ENCODE measurements at regions not wholly inside any gene's neighbourhood (a gene's known extent, or its start where the extent isn't known, plus 50 kb on each side); places are given as distances from the start of the nearest gene placed in this dataset.

DNA sequence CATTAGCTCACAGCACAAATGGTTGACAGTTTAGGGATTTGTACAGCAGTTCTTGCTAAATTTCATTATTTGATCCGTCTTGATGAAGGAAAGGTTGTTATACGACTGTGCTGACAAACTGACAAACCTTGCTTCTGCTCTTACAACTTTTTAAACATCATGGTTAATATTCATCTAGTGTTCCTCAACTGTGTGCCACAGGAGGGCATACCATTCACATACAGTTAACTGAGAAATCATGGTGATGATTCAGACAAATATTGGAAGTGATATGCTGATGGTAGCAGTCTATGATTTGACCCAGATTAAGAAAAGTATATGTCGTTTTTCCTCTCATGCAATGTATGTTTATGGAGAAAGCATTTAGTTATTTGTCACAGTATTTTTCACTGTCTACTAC, 129.8 kb upstream of the FSIP2 start:
- DNase-seq (ENCODE audit: low read depth in 4 of 6, low spot score in 6 of 6), result peak in 2 of 6 donors; percentile 18 to 52
- Histone ChIP-seq H3K4me1 (ENCODE audit: control insufficient read depth, insufficient read depth, low read length) (no peaks in the 10 kb centered on the region), H3K4me3 (ENCODE audit: low read depth, low read length) (no peak overlapping the region), H3K36me3 (ENCODE audit: control insufficient read depth, insufficient read depth, low read length) (no peaks in the 10 kb centered on the region), H3K27ac (ENCODE audit: low read depth, low read length) (no peak overlapping the region), H3K9me3 (ENCODE audit: control insufficient read depth, insufficient read depth, low read length) (no peaks in the 10 kb centered on the region), H3K27me3 (ENCODE audit: control insufficient read depth, insufficient read depth, low read length) (no peaks in the 10 kb centered on the region)
- WGBS (ENCODE audit: insufficient coverage), result no CpG with 5 or more reads among the region's 3 CpGs

DNA sequence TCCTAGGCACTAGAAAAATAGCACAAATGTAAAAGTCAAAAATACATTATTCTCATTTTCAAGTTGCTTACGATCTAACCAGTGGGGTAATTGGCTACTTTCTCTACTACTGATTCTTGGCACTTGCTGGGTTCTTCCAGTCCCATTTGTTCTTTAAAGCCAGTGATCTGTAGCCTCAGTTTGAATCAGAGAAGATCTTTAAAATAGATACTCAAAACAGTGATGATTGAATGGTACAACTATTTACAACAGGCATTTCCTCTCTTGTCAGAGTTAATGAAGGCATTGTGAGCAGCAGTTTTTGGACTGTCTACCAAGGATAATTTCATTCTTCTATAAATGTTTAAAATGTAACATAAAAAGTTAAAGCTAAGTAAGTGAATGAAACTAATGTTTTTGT, 128.3 kb upstream of the FSIP2 start:
- H3K36me3 ChIP-seq (ENCODE audit: control insufficient read depth, insufficient read depth, low read length), result no peaks in the 10 kb centered on the region
- H3K27me3 ChIP-seq (ENCODE audit: control insufficient read depth, insufficient read depth, low read length), result no peaks in the 10 kb centered on the region
- WGBS (ENCODE audit: insufficient coverage), result no CpG with 5 or more reads among the region's 1 CpG
- no peak overlapping the region for H3K4me3 ChIP-seq (ENCODE audit: low read depth, low read length)
- peaks cover 2% of the 10 kb centered on the region for H3K9me3 ChIP-seq (ENCODE audit: control insufficient read depth, insufficient read depth, low read length)
- no peak for DNase-seq (ENCODE audit: low read depth in 4 of 6, low spot score in 6 of 6)
- H3K27ac ChIP-seq (ENCODE audit: low read depth, low read length), result no peak overlapping the region
- no peaks in the 10 kb centered on the region for H3K4me1 ChIP-seq (ENCODE audit: control insufficient read depth, insufficient read depth, low read length)

DNA sequence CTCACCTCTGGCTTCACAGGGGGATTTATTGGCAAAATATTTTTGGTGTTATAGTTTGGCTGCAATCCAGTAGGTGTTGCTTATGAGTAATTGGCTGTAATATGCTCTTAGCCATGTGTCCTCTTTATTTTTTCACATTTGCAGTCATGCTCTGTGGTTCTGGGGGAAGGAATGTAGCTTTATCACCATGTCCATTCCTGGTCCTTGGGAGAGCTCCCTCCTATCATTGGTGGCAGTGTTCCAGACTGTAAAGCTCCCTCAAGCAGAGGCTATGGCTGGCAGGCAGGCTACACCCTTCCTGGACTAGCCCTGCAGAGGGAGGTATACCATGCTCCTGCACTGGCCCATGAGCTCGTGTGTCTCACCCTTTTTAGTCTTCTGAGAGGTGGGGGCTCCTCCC, 120.0 kb upstream of the FSIP2 start:
- no peaks in the 10 kb centered on the region for H3K36me3 ChIP-seq (ENCODE audit: control insufficient read depth, insufficient read depth, low read length)
- H3K27me3 ChIP-seq (ENCODE audit: control insufficient read depth, insufficient read depth, low read length), result no peaks in the 10 kb centered on the region
- no peak overlapping the region for H3K27ac ChIP-seq (ENCODE audit: low read depth, low read length)
- H3K9me3 ChIP-seq (ENCODE audit: control insufficient read depth, insufficient read depth, low read length), result peaks cover 2% of the 10 kb centered on the region
- H3K4me1 ChIP-seq (ENCODE audit: control insufficient read depth, insufficient read depth, low read length), result no peaks in the 10 kb centered on the region
- no peak for DNase-seq (ENCODE audit: low read depth in 4 of 6, low spot score in 6 of 6)
- H3K4me3 ChIP-seq (ENCODE audit: low read depth, low read length), result no peak overlapping the region
- 50% methylated on average over 1 of the region's 1 CpG for WGBS (ENCODE audit: insufficient coverage)

DNA sequence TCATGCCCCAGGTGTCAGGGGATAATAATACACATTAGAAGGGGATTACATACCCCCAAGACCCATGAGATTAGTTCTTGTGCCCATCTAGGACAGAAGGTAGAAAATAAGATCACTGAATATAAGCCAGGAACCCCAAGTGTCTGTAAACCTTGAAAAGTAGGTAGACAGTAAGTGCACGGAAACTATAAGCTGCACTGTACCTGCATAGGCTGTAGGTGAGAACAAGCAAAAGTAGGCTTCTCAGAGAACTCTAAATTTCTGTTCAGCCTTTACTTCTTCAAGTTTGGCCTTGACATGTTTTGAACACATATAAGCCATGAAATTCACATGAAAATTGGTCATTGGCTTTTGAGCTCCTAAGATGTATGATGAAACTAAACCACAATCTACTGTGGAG, 113.0 kb upstream of the FSIP2 start:
- Histone ChIP-seq H3K4me1 (ENCODE audit: control insufficient read depth, insufficient read depth, low read length) (no peaks in the 10 kb centered on the region), H3K36me3 (ENCODE audit: control insufficient read depth, insufficient read depth, low read length) (no peaks in the 10 kb centered on the region), H3K4me3 (ENCODE audit: low read depth, low read length) (no peak overlapping the region), H3K27me3 (ENCODE audit: control insufficient read depth, insufficient read depth, low read length) (no peaks in the 10 kb centered on the region), H3K9me3 (ENCODE audit: control insufficient read depth, insufficient read depth, low read length) (no peaks in the 10 kb centered on the region), H3K27ac (ENCODE audit: low read depth, low read length) (no peak overlapping the region)
- DNase-seq (ENCODE audit: low read depth in 4 of 6, low spot score in 6 of 6), result no peak
- WGBS (ENCODE audit: insufficient coverage), result 100% methylated on average over 1 of the region's 1 CpG

DNA sequence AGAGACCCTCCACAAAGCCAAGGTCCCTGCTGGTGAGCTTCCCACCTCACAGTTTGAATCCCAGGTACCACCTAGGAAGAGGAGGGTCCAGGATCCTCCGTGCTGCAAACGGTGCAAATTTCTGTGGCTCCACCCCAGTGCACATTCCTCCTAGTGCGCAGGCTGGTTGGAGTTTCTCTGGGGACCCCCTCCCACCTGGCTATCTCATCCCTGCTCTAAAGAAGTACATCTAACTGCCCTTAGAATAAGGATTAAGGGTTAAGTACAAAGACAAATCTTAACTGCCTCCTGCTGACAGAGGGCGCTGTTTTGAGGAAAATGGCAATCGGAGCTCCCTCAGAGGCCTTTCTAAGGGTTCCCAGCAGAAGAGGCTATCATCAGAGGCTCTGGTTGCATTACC, 109.6 kb upstream of the FSIP2 start:
- Histone ChIP-seq H3K4me3 (ENCODE audit: low read depth, low read length) (no peak overlapping the region), H3K36me3 (ENCODE audit: control insufficient read depth, insufficient read depth, low read length) (no peaks in the 10 kb centered on the region), H3K4me1 (ENCODE audit: control insufficient read depth, insufficient read depth, low read length) (no peaks in the 10 kb centered on the region), H3K27me3 (ENCODE audit: control insufficient read depth, insufficient read depth, low read length) (no peaks in the 10 kb centered on the region), H3K27ac (ENCODE audit: low read depth, low read length) (no peak overlapping the region), H3K9me3 (ENCODE audit: control insufficient read depth, insufficient read depth, low read length) (no peaks in the 10 kb centered on the region)
- DNase-seq (ENCODE audit: low read depth in 4 of 6, low spot score in 6 of 6), result no peak
- 15% methylated on average over 3 of the region's 5 CpGs for WGBS (ENCODE audit: insufficient coverage)

DNA sequence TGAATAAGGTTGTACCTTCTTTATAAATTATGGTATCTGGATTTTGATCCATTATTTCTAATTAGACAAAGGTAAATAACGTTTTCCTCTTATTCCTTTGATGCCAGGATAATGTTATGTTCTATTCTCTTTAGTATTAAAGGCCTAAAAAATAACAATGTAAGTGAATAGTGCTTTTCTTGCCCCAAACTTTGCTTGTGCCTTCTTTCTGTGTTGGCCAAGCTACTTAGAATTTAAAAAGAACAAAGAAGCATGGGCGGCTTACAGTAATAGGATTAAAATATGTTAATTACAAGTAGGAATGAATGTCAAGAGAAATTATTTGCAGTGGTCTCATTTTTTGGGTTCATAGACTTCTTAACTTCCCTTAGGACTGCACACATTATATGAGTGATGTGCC, 105.0 kb upstream of the FSIP2 start:
- 67% methylated on average over 1 of the region's 2 CpGs for WGBS (ENCODE audit: insufficient coverage)
- Histone ChIP-seq H3K9me3 (ENCODE audit: control insufficient read depth, insufficient read depth, low read length) (no peaks in the 10 kb centered on the region), H3K27ac (ENCODE audit: low read depth, low read length) (no peak overlapping the region), H3K36me3 (ENCODE audit: control insufficient read depth, insufficient read depth, low read length) (no peaks in the 10 kb centered on the region), H3K27me3 (ENCODE audit: control insufficient read depth, insufficient read depth, low read length) (no peaks in the 10 kb centered on the region), H3K4me1 (ENCODE audit: control insufficient read depth, insufficient read depth, low read length) (no peaks in the 10 kb centered on the region), H3K4me3 (ENCODE audit: low read depth, low read length) (no peak overlapping the region)
- DNase-seq (ENCODE audit: low read depth in 4 of 6, low spot score in 6 of 6), result no peak

DNA sequence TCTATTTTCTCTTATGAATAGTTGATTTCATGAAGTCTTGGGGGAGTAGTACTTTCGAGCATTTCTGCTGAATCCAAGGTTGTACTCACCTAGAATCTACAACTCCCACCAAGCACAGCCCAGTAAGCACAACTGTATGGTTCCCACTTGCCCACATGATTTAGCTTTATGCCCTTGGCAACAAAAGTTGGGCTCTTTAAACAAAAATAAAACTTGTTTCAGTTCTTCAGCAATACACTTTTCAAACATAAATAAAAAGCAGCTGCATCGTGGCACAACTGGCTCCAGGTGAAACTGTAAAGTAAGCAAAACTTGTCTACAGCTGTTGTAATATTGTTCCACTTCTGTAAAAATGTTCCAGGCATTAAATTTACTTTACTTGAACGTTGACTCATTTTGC, 99.8 kb upstream of the FSIP2 start:
- Histone ChIP-seq H3K27me3 (ENCODE audit: control insufficient read depth, insufficient read depth, low read length) (no peaks in the 10 kb centered on the region), H3K36me3 (ENCODE audit: control insufficient read depth, insufficient read depth, low read length) (no peaks in the 10 kb centered on the region), H3K9me3 (ENCODE audit: control insufficient read depth, insufficient read depth, low read length) (no peaks in the 10 kb centered on the region), H3K27ac (ENCODE audit: low read depth, low read length) (no peak overlapping the region), H3K4me3 (ENCODE audit: low read depth, low read length) (no peak overlapping the region), H3K4me1 (ENCODE audit: control insufficient read depth, insufficient read depth, low read length) (no peaks in the 10 kb centered on the region)
- DNase-seq (ENCODE audit: low read depth in 4 of 6, low spot score in 6 of 6), result peak in 1 of 6 donors; percentile 11
- WGBS (ENCODE audit: insufficient coverage), result no CpG with 5 or more reads among the region's 3 CpGs

DNA sequence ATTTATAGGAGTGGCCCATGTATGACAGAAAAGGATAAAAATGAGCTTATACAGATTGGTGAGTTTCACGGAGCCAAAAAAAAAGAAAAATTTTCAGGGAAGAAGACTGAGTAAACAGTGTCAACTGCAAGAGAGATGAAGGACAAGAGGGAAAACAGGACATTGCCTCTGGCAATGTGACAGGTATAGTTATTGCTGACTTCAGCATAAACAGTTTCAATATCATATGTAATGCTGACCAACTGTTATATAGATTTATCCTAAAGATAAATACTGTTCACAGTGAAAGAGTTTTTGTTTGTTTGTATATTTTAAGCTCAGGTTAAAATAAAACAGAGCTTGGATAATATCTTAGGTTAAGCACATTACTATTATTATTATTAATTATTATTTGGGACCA, 98.0 kb upstream of the FSIP2 start:
- no peaks in the 10 kb centered on the region for H3K36me3 ChIP-seq (ENCODE audit: control insufficient read depth, insufficient read depth, low read length)
- no peak overlapping the region for H3K27ac ChIP-seq (ENCODE audit: low read depth, low read length)
- no peaks in the 10 kb centered on the region for H3K4me1 ChIP-seq (ENCODE audit: control insufficient read depth, insufficient read depth, low read length)
- DNase-seq (ENCODE audit: low read depth in 4 of 6, low spot score in 6 of 6), result no peak
- no peak overlapping the region for H3K4me3 ChIP-seq (ENCODE audit: low read depth, low read length)
- 100% methylated on average over 1 of the region's 1 CpG for WGBS (ENCODE audit: insufficient coverage)
- H3K9me3 ChIP-seq (ENCODE audit: control insufficient read depth, insufficient read depth, low read length), result no peaks in the 10 kb centered on the region
- H3K27me3 ChIP-seq (ENCODE audit: control insufficient read depth, insufficient read depth, low read length), result no peaks in the 10 kb centered on the region

DNA sequence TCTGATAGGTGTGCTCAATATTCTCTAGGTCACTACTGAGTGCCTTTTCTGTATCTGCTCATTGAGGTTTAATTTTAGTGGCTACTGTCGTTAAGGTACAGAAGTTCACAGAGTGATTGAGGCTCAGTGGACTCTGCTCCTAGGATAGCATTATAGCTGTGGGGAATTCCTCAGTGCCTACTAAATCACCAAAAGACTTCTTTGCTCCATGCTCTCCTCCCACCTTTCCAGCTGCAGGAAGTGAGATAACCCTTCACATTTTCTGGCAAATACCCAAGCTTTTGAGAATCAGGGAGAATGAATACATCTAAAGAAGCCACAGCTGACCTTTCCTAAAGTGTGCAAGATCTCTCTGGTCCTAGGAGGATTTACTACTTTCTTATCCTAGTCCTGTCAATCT, 95.2 kb upstream of the FSIP2 start:
- Histone ChIP-seq H3K9me3 (ENCODE audit: control insufficient read depth, insufficient read depth, low read length) (no peaks in the 10 kb centered on the region), H3K27ac (ENCODE audit: low read depth, low read length) (no peak overlapping the region)
- WGBS (ENCODE audit: insufficient coverage), result no CpG with 5 or more reads among the region's 1 CpG

DNA sequence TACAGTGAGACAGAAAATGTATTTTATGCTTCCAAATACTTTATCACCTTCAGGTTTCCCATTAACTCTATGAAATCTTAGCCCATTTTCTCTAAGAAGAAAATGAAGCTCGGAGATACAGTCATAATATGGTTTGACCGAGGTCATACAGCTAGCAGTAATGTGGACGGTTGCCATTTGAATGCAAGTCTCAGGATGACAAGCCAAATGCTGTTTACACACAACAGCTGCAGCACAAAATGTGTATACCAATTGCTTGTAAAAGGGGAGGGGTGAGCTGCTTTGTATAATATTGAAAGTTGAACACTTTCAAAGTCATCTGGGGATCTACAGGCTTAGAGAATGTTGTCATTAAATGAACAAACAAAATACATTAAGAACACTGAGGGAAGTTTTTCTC, 93.8 kb upstream of the FSIP2 start:
- WGBS (ENCODE audit: insufficient coverage), result 20% methylated on average over 1 of the region's 3 CpGs
- peak in 2 of 6 donors; percentile 17 to 59 for DNase-seq (ENCODE audit: low read depth in 4 of 6, low spot score in 6 of 6)

More for the DNA sequence above, 95.2 kb upstream of the FSIP2 start:
- H3K4me3 ChIP-seq (ENCODE audit: low read depth, low read length), result no peak overlapping the region
- no peaks in the 10 kb centered on the region for H3K36me3 ChIP-seq (ENCODE audit: control insufficient read depth, insufficient read depth, low read length)
- no peaks in the 10 kb centered on the region for H3K27me3 ChIP-seq (ENCODE audit: control insufficient read depth, insufficient read depth, low read length)
- no peaks in the 10 kb centered on the region for H3K4me1 ChIP-seq (ENCODE audit: control insufficient read depth, insufficient read depth, low read length)
- DNase-seq (ENCODE audit: low read depth in 4 of 6, low spot score in 6 of 6), result no peak

More for the DNA sequence above, 93.8 kb upstream of the FSIP2 start:
- Histone ChIP-seq H3K36me3 (ENCODE audit: control insufficient read depth, insufficient read depth, low read length) (no peaks in the 10 kb centered on the region), H3K27me3 (ENCODE audit: control insufficient read depth, insufficient read depth, low read length) (no peaks in the 10 kb centered on the region), H3K4me1 (ENCODE audit: control insufficient read depth, insufficient read depth, low read length) (no peaks in the 10 kb centered on the region), H3K27ac (ENCODE audit: low read depth, low read length) (no peak overlapping the region), H3K9me3 (ENCODE audit: control insufficient read depth, insufficient read depth, low read length) (no peaks in the 10 kb centered on the region), H3K4me3 (ENCODE audit: low read depth, low read length) (no peak overlapping the region)
